ENCODE measurements at regions not wholly inside any gene's neighbourhood (a gene's known extent, or its start where the extent isn't known, plus 50 kb on each side); places are given as distances from the start of the nearest gene placed in this dataset.

- no peak for TF ChIP-seq CTCF (IDR thresholded peaks at IDR 0.05)
Measured at GRCh38 chr3:163708428-163708827, 1369.9 kb downstream of the SI start.

GRCh38 chr3:163707659-163708058, 1370.6 kb downstream of the SI start:
- no peak for TF ChIP-seq CTCF (IDR thresholded peaks at IDR 0.05)

- no peak for TF ChIP-seq CTCF (IDR thresholded peaks at IDR 0.05)
Measured at GRCh38 chr3:163692494-163692893, 1385.8 kb downstream of the SI start.

GRCh38 chr3:163684651-163685050, 1393.6 kb downstream of the SI start:
- TF ChIP-seq CTCF (IDR thresholded peaks at IDR 0.05), result no peak

GRCh38 chr3:163672954-163673353, 1405.3 kb downstream of the SI start:
- TF ChIP-seq CTCF (IDR thresholded peaks at IDR 0.05), result no peak

GRCh38 chr3:163671201-163671600, 1407.1 kb downstream of the SI start:
- TF ChIP-seq CTCF (IDR thresholded peaks at IDR 0.05), result no peak

- no peak for TF ChIP-seq CTCF (IDR thresholded peaks at IDR 0.05)
Measured at GRCh38 chr3:163664466-163664865, 1413.8 kb downstream of the SI start.

- no peak for TF ChIP-seq CTCF (IDR thresholded peaks at IDR 0.05)
Measured at GRCh38 chr3:163657088-163657487, 1421.2 kb downstream of the SI start.
